PC-9 (cell line): ENCODE measurements at regions not wholly inside any gene's neighbourhood (a gene's known extent, or its start where the extent isn't known, plus 50 kb on each side); places are given as distances from the start of the nearest gene placed in this dataset.

Experiments used
- CTCF ChIP-seq: fragments of 200-600 bp; sonication (generic); conservative IDR thresholded peaks from 2 replicates; pipeline ENCODE4 v1.6.1; 2017; ENCODE audit warnings: mixed run types, antibody characterized with exemption, mild to moderate bottlenecking, moderate library complexity
- EZH2 ChIP-seq: fragments of 200-600 bp; sonication (generic); IDR thresholded peaks from 2 replicates; pipeline ENCODE4 v1.8.0; 2017; ENCODE audit warnings: antibody characterized with exemption, low read depth

- TF ChIP-seq EZH2 (no peak), CTCF (no peak)
Measured at GRCh38 chr10:29191674-29192073, 97.2 kb upstream of the LYZL1 start.
